ENCODE measurements at regions not wholly inside any gene's neighbourhood (a gene's known extent, or its start where the extent isn't known, plus 50 kb on each side); places are given as distances from the start of the nearest gene placed in this dataset.

DNA sequence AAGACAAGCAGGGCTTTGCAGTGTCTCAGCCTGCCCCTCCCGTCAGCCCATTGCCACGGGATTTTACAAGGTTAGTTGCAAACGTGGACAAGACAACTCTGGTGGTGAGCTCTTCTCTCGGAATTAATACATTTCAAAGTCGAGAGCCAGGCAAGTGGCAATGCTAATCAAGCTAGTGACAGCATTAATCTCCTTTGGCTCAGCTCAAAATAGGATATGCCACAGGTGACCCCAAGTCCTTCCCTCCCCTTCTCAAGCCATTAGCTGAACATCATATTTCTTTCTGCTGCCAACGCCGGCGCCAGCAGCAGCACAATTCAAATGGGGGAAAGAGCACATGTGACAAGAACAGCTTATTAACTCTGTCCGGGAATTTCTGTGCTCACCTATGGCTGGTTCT, 190.1 kb downstream of the ATPSCKMT start:
- TF ChIP-seq, protein P1, sequence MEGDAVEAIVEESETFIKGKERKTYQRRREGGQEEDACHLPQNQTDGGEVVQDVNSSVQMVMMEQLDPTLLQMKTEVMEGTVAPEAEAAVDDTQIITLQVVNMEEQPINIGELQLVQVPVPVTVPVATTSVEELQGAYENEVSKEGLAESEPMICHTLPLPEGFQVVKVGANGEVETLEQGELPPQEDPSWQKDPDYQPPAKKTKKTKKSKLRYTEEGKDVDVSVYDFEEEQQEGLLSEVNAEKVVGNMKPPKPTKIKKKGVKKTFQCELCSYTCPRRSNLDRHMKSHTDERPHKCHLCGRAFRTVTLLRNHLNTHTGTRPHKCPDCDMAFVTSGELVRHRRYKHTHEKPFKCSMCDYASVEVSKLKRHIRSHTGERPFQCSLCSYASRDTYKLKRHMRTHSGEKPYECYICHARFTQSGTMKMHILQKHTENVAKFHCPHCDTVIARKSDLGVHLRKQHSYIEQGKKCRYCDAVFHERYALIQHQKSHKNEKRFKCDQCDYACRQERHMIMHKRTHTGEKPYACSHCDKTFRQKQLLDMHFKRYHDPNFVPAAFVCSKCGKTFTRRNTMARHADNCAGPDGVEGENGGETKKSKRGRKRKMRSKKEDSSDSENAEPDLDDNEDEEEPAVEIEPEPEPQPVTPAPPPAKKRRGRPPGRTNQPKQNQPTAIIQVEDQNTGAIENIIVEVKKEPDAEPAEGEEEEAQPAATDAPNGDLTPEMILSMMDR (IDR thresholded peaks at IDR 0.05; ENCODE audit: insufficient read depth, low read depth, low read length): no peak
- DNase-seq (ENCODE audit: low read depth): no peak
- no peak overlapping the region for H3K4me3 ChIP-seq (ENCODE audit: low read depth, low read length)

DNA sequence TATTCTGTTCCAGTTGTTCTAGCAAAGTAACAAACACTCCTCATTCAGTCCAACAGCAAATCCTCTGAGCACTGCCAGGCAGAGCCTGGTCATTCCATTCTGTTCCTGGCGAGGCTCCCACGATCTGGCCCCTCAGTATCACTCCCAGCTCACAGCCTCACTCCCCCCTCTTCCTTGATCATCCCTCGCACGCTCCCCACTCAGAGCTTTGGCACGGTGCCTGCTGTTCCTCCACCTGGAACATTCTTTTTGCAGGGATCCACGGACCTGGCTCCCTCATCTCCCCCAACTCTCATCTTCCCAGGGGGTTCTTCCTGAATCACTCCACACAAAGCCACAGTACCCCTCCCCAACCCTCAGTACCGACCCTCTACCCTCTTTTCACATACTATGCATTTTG, 192.3 kb downstream of the ATPSCKMT start:
- no peak overlapping the region for H3K4me3 ChIP-seq (ENCODE audit: low read depth, low read length)
- no peak for DNase-seq (ENCODE audit: low read depth)
- TF ChIP-seq, protein P1 (IDR thresholded peaks at IDR 0.05; ENCODE audit: insufficient read depth, low read depth, low read length): no peak

DNA sequence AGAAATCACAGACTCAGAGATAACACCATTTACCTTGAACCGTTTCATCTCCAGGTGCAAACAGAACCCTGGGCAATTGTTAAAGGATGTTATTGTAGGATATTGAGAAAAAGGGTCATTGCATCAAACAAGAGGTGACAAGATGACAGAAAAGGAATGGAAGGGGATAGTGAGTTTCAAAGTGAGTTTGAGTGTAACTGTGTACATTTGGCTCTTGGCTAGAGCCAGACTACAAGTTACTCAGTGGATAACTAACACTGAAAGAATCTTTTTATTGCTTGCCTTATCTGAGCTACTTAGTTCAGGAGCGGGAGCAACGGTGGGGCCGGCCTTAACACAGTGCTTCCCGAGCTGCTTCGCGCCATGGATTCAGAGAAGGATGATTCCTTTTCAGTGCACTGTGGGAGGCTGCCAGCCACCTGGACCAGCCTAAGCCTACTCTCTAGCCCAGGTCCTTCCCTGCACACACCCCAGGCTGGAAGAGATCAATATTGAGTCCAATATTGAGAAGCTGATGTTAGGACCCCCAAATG, 193.4 kb downstream of the ATPSCKMT start:
- peak; percentile 11 for DNase-seq (ENCODE audit: low read depth)
- TF ChIP-seq, protein P1 (IDR thresholded peaks at IDR 0.05; ENCODE audit: insufficient read depth, low read depth, low read length): no peak
- H3K4me3 ChIP-seq (ENCODE audit: low read depth, low read length): no peak overlapping the region

DNA sequence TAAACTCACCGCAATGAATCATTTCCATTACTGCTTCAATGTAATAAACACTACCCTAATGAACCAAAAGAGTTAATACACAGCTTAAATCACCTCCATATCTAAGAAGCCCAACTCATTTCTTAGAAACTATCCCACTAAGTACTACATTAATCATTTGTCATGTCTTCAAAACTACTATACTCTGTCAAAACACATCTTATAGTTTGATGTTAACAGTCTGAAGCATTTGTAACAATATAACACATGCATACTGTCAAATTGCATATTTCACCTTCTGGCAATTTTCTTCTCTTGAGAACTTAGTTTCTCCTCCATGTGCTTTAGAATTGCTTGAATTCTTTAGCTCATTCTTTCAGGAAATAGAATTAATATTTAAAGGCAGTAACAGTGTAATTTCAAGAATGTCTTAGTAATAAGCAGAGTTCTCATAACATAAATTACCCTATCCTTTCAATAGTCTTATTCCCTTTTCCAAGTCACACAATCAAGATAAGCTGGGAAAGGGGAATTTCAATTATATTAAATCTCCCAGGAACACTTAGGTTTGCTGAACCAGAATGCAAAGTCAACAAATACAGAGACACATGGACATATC, 199.7 kb downstream of the ATPSCKMT start:
- no peak for DNase-seq (ENCODE audit: low read depth)
- TF ChIP-seq, protein P1 (IDR thresholded peaks at IDR 0.05; ENCODE audit: insufficient read depth, low read depth, low read length): no peak
- H3K4me3 ChIP-seq (ENCODE audit: low read depth, low read length): no peak overlapping the region

DNA sequence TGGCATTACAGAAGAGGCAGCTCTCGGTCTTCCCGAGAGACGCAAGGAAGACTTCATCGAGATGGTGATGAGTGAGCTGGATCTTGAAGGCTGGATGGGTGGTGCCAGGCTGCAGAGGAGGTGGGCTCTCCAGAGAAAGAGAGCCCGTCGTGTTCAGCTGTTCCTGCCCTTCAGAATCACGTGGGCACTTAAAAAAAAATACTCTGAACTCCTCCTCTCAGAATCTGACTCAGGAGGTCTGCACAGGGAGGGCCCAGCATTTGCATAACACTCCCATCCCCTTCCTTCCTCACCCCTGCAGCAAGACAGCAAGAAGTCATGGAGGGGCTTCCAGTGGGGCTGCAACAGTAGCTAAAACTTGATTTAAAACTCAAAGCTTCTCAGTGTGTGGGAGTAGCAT, 203.0 kb downstream of the ATPSCKMT start:
- H3K4me3 ChIP-seq (ENCODE audit: low read depth, low read length): no peak overlapping the region
- TF ChIP-seq, protein P1 (IDR thresholded peaks at IDR 0.05; ENCODE audit: insufficient read depth, low read depth, low read length): no peak
- DNase-seq (ENCODE audit: low read depth): no peak

DNA sequence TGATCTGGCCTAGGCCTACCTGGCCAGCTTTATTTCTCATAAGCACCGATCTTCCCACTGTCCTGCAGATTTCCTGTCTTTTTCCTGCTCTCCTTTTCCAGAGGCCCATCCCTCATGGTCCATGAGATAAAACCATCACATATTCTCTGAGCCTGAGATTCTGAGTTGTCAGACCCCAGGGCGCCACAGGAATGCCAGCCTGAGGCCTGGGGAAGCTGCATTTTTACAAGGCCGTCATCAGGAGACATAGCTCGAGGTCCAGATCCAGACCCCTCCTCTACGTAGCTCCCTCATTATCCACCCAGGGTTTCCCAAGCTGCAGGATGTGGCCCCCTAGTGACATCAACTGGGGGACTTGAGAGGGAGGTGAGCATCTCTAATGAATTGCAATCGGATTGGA, 204.3 kb downstream of the ATPSCKMT start:
- no peak overlapping the region for H3K4me3 ChIP-seq (ENCODE audit: low read depth, low read length)
- TF ChIP-seq, protein P1 (IDR thresholded peaks at IDR 0.05; ENCODE audit: insufficient read depth, low read depth, low read length): no peak
- no peak for DNase-seq (ENCODE audit: low read depth)

Data from fibroblast of villous mesenchyme (primary cell).